HG03432 (cell line): ENCODE measurements at regions not wholly inside any gene's neighbourhood (a gene's known extent, or its start where the extent isn't known, plus 50 kb on each side); places are given as distances from the start of the nearest gene placed in this dataset.
"Not testable (repeated sequence)": the region's sequence is repeated elsewhere in the genome, so short reads cannot be mapped to it uniquely, and the experiment has no call there.

Experiments used
- ATAC-seq: cut with Tn5 transposase; IDR thresholded peaks from one replicate; pipeline ENCODE4 v1.9.1; 2021; ENCODE audit warnings: mild to moderate bottlenecking, moderate library complexity; ENCODE audit not compliant: unreplicated experiment

GRCh38 chr14:55766071-55766470, 186.1 kb downstream of the KTN1 start:
- ATAC-seq: no peak

DNA sequence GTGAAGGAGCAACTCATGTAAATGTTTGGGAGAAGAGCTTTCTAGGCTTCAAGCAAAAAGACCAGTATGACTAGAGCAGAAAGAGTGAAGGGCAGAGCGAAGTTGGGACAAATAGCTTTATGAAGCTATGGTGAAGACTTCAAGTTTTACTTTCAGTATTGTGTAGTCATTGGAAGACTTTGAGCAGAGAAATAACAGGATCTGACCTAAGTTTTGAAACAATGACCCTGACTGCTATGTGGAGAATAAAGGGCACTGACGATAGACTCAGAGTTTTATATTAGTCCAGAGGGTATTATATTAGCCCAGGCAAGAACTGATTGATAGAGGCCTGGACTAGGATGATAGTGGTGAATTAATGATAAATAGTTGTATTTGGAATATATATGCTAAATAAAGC, 187.3 kb downstream of the KTN1 start:
- ATAC-seq: no peak

DNA sequence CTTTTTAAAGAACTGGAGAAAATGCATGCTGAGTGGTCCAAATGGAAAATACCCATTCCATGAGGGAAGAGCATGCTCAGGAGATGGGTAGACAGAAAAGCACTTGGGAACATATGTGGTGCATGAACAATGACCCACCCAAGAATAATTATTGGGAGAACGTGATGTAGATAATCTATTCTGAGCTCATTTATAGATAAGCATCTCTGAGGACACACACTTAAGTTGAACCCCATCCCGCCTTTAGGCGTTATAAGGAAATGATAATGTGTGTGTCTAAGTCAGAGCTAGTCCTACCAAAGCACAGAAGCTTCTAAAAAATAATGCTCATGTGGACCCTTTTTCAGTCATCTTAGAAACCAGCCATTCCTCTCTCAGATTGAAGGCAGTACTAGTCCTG, 189.9 kb downstream of the KTN1 start:
- no peak for ATAC-seq

DNA sequence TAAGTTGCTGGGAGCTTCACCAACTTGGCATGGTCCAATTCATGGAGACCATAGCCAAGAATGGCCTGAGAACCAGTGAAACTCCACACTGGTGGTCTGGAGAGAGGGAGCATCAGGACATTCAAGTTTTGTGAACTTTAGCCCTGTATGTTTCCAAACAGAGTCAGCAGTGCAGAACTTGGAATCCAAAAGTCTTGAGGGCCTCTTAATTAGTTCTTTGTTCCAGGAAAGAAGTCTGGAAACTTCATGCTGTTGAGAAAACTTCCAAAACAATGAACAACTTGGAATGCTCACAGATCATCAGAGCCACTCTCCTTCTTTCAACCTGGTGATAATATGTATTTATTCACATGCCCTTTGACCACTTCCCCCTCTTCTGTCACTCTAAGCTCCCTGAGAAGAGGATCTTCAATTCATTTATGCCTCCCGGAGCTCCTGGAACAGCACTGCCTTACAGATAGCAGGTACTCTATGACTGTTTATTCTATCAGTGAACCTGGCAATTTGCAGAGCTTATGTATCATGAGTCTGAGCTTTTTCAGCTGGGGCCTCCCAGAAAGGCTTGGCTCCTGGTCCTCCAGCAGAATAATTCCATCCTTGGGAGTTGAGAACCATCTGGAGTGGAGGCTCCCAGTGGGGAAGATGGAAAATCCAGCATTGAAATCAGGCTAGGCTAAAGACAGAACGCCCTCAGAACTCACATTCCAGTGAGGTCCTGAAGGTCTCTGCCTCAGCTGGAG, 191.4 kb downstream of the KTN1 start:
- ATAC-seq: no peak

DNA sequence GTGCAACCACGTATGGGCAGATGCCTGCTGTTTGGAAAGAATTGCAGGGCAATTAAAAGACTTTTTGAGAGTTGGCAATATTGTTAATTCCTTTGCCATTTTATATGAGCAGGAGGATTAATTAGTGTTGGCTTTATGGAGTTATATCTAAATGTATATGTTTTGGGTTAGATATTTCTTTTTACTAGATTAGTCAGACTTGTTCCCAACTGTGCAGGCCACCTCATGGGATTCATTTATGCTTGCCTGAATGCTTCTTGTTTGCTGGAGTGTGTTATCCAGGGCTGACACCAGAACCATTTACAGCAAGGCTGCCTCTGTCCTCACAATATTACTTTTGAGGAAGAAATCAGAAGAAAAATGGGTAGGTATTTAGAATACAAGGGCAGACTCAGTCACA, 192.5 kb downstream of the KTN1 start:
- ATAC-seq: no peak

- ATAC-seq: no peak
Measured at GRCh38 chr14:55773312-55773711, 193.3 kb downstream of the KTN1 start.

- no peak for ATAC-seq
Measured at GRCh38 chr14:55773984-55774545, 194.1 kb downstream of the KTN1 start.

DNA sequence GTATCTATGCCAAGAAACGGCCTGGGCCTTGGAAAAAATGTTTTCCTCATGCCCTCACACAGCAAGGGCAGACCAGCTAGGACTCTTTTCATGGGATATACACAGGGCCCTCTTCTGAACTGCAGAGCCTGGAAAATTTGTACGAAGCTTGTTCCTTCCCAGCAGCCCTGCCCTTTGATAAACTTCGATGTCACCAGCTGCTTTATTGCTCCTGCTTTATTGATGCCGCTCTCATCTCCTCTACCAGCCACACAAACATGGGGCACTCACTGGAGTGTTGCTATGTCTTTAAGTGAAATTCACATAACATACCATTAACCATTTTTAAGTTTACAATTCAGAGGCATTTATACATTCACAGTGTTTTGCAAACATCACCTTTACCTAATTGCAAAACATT, 197.9 kb downstream of the KTN1 start:
- no peak for ATAC-seq

- ATAC-seq: no peak
Measured at GRCh38 chr14:55780156-55780946, 200.3 kb downstream of the KTN1 start.

DNA sequence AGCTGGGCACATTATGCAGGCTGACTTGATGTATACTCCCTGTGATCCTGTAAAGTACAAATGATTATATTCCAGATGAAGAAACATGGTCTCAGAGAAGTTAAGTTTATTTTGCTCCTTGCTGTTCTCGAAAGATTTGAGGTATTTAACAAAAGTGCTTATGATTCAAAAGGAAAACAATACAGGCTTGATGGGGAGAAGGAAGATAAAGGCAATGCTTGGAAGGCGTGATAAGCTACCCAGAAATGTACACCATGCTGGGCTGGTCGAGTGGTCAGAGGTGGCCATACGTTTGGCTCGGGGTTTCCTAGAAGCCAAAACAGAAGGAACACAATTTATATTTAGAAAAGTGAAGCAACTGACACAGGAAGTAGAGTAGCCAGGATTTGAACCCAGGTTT, 201.0 kb downstream of the KTN1 start:
- ATAC-seq: no peak

GRCh38 chr14:55782166-55782565, 202.2 kb downstream of the KTN1 start:
- ATAC-seq: no peak

DNA sequence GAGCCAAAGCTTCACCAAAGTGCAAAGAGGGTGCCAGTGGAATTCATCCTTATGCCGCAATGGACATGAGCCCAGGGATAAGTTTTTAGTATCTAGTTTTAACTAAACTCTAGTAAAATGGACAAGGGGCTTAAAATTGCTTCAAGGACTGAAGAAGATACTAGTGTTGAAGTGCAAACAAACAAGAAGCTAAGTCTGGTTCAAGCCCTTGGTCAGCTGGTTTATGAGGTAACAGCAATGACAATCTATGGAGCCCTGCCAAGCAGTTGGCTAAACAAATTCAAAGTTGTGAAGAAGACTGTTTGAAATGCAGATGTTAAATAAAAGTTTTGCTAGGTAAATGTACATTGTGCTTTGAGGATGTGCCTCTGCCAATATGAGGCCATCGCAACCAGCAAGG, 209.4 kb downstream of the KTN1 start:
- ATAC-seq: no peak

DNA sequence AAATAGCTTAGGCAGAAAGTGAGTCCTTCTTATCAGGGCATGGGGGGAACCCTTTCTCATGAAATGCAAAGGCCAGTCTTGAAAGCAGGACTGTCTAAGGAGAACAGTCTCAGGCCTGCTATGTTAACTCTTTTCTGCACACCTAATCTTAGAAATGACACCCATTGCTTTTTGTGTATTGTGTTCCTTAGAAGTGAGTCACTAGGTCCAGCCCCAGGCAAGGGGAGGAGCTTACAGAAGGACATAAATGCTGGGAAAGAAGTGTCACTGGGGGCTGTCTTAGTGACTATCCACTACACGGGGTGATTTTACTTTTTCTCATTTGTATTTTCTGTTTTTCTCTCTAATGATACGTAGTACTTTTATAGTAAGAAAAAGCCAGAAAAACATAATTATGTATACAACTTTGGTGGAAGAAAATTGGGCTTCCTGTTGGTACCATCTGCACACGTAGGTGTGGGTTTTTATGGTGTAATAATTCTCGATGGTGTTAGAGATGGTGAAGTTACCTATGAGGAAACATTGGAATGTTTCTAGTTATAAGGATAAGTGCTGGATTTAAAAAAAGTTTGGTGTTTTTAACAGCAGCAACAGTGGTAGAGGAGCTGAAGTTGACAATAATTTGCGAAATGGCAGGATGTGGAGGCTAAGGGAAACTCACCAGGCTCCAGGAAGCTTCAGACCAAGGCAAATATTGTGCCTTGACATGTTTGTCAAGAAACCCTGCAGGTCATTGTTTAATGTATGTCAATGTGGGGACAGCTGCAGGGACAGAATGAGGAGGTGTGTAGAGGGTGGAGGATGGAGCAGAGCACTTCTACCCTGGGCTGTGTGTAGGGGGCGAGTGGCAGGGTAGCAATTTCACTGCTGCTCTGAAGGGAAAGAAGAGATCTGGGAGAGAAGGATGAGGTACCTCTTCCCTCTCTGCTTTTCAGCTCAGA, 214.9 kb downstream of the KTN1 start:
- ATAC-seq: no peak

DNA sequence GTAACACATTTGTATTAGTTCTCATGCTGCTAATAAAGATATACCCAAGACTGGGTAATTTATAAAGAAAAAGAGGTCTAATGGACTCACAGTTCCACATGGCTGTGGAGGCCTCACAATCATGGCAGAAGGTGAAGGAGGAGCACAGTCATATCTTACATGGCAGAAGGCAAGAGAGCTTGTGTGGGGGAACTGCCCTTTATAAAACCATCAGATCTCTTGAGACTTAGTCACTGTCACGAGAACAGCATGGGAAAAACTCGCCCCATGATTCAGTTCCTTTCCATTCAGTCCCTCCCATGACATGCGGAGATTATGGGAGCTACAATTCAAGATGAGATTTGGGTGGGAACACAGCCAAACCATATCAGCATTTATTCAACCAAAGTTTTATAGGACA, 216.5 kb downstream of the KTN1 start:
- ATAC-seq: not testable (repeated sequence)

- ATAC-seq: no peak
Measured at GRCh38 chr14:55798406-55798805, 218.4 kb downstream of the KTN1 start.

DNA sequence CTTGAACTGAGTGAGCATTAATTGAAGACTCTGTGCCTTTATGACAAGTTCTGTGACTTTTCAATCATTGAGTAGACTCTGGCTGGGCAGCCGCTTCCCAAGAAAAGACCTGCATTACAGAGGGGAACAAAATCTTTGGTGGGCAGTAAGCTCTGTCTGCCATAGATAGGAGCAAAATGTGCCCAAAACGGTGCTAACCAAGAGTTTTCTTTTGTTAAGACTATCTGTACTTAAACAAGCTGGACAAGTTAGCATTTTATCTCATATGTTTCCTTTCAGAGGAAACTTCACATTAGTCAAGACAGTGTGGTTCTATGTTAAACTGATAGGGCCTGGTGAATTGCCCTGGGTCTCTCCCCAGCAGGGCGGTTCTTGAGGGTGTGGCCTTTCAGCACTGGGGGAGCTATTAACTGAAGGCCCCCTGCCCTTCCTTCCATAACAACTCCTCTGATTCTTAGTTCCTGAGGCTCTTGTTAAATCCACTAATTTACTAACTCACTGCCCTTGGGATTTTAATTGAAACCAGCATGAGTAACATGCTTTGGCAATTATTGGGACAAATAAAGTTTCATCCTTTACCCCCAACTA, 219.6 kb downstream of the KTN1 start:
- no peak for ATAC-seq

DNA sequence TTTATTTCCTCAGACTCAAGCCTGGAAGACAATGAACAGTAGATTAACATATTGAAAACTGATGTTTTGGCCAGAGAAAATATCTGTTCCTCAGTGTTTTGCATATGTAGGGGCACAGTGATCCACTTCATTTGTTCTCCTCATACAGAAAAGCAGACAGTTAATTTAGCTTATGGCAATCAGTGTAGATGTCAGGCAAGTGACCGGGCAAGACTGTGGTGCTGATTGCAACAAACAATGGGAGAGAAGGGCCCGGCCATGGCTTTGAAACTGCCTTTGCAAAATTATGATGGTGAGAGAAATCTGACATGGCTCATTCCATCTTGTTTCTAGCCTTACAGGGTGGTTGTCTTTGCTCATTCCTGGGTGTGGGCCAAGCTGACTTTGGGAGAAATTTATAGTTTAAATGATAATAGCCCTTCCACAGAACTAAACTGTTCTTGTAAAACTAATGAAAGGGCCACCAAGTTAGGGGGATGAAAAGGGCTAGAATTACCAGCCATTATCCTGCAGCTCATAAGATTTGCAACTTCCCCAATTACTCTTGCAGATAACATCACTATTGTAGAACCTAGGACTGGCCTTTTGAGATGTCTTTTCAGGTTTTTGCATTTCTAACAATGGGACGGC, 220.3 kb downstream of the KTN1 start:
- no peak for ATAC-seq

GRCh38 chr14:55801121-55801520, 221.1 kb downstream of the KTN1 start:
- no peak for ATAC-seq

DNA sequence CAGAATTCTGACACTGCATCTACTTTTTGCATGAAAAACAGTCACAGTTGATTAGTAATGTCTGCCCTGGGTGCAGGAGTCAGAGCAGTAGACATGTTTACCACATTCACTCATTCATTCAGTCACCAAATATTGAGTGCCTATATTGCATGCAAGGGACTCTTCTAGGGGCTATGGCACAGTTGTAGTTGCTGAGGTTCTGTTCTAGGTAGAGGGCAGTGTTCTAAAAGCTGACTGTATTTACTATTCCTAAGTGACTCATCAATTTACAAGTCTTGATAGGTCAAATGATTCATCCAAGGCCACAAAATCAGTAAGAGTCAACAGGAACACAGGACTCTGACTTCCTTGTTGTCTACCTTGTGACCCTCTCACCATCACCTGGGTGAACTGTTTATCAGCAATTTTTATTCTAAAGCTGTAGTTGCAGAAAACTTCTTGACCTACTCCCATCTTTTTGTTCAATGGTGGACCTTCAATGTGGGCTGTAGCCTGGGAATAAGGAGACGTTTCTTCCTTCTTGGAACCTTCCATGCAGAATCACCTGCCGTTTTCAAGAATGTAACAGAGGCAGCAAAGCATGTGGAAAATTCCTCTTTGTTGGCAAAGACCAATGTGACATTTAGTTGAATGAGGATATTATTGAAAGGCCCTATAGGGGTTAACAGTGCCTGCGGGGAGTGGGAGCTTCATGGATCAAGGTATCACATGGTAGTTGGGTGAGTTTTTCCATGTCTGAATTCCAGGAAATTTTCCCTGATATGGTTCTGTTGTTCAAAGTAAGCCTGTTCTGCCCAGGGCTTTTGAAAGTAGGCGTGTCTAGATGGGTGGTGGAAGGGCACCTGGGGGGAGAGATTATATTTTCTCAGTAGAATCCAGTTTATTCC, 223.2 kb downstream of the KTN1 start:
- no peak for ATAC-seq
